ENCODE measurements at regions not wholly inside any gene's neighbourhood (a gene's known extent, or its start where the extent isn't known, plus 50 kb on each side); places are given as distances from the start of the nearest gene placed in this dataset.

GRCh38 chr1:175802407-175803123 lies 59.2 kb upstream of the TNR start:
- Histone ChIP-seq H3K4me3 (ENCODE audit: extremely low read depth in 1 of 4, insufficient read depth in 2 of 4, low read depth in 3 of 4, low read length in 4 of 4) (no peak overlapping the region), H4K5ac (ENCODE audit: insufficient read length, low read depth, low read length) (no peak overlapping the region), H3K23me2 (ENCODE audit: low read depth, low read length) (0 out of 2 replicates have a peak, but pooled peaks cover 1% of the 10 kb centered on the region), H3K56ac (replicated peaks; ENCODE audit: insufficient read length, low read depth, low read length) (no peak overlapping the region), H2BK12ac (ENCODE audit: low read depth, low read length) (no peak overlapping the region), H3K36me3 (ENCODE audit: control insufficient read depth in 2 of 4, insufficient read depth in 4 of 4, low read length in 3 of 4) (no peaks in the 10 kb centered on the region), H2AFZ (ENCODE audit: low read length) (0 out of 2 replicates have a peak overlapping the region, but pooled peaks have one; percentile 13), H2BK120ac (replicated peaks; ENCODE audit: low read depth, low read length) (no peak overlapping the region), H3K27me3 (replicated peaks in 1 of 4; ENCODE audit: control insufficient read depth in 3 of 4, extremely low read depth in 1 of 4, insufficient read depth in 3 of 4, low read length in 3 of 4) (no peaks in the 10 kb centered on the region; a peak in 2 of 7 replicates), H2AK5ac (ENCODE audit: low read depth, low read length) (no peak overlapping the region), H2BK15ac (ENCODE audit: low read length) (no peak overlapping the region), H3K18ac (ENCODE audit: extremely low read depth, low read length) (no peak overlapping the region; the same call in 1 of the 2 replicates), H3K4me1 (replicated peaks in 1 of 4; ENCODE audit: control insufficient read depth in 3 of 4, insufficient read depth in 4 of 4, low read length in 3 of 4) (peaks cover 0 to 1% (median 0%) of the 10 kb centered on the region in 4 experiments; a peak in 1 of 7 replicates), H3K27ac (ENCODE audit: low read depth, low read length) (no peak overlapping the region), H3K79me2 (ENCODE audit: control insufficient read depth in 1 of 2, insufficient read depth in 2 of 2, low read length in 2 of 2) (no peaks in the 10 kb centered on the region), H3K79me1 (ENCODE audit: low read depth, low read length) (no peaks in the 10 kb centered on the region), H3K4me2 (ENCODE audit: insufficient read depth in 1 of 2, low read depth in 2 of 2, low read length in 2 of 2) (no peak overlapping the region), H3K4ac (replicated peaks; ENCODE audit: insufficient read length, low read depth, low read length) (no peak overlapping the region), H2BK20ac (ENCODE audit: low read length) (no peak overlapping the region), H4K91ac (replicated peaks; ENCODE audit: insufficient read length, low read length) (no peak overlapping the region), H2BK5ac (ENCODE audit: low read depth, low read length) (no peak overlapping the region), H3K14ac (ENCODE audit: insufficient read length) (no peak overlapping the region), H3K9me3 (ENCODE audit: insufficient read depth in 2 of 2, low read depth in 1 of 2, low read length in 1 of 2) (no peaks in the 10 kb centered on the region), H3K9ac (replicated peaks in 1 of 4; ENCODE audit: extremely low read depth in 1 of 4, low read depth in 3 of 4, low read length in 3 of 4) (no peak overlapping the region), H3K23ac (ENCODE audit: insufficient read length) (no peak overlapping the region), H4K8ac (ENCODE audit: extremely low read depth, insufficient read depth, low read length) (no peak overlapping the region), H4K20me1 (replicated peaks in 1 of 2; ENCODE audit: control insufficient read depth in 1 of 2, insufficient read depth in 2 of 2, low read length in 2 of 2) (no peaks in the 10 kb centered on the region)
- DNase-seq (ENCODE audit: low read depth in 1 of 2, low spot score in 2 of 2), result no peak
- 84% methylated on average over 10 of the region's 10 CpGs; no CpG with 5 or more reads in 1 of the 2 experiments for WGBS, 2 experiments (ENCODE audit: extremely low coverage in 1 of 2, insufficient coverage in 1 of 2, insufficient read length in 1 of 2, insufficient replicate concordance in 2 of 2, low coverage in 1 of 2, low lambda C conversion rate in 2 of 2, missing lambda C conversion rate in 1 of 2)
- ChIA-PET CTCF (ENCODE audit: partially characterized antibody) (interaction anchor here (0.8 to 2.4 kb wide), 8 partner anchors 8 to 258 kb away, joined by 3 to 12 read pairs (median 4); no protein-coding TSS in a partner anchor), POLR2A (ENCODE audit: partially characterized antibody) (no interaction called here)
- no peak for FAIRE-seq
- TF ChIP-seq ATF3 (IDR thresholded peaks at IDR 0.05; ENCODE audit: insufficient read depth, low read depth, low read length), result no peak
- TF ChIP-seq RAD21 (IDR thresholded peaks at IDR 0.05 in 1 of 2, conservative IDR thresholded peaks at IDR 0.05 in 1 of 2; ENCODE audit: low read depth in 2 of 2, low read length in 2 of 2), result peak; percentile 4 to 23; a peak in 2 of 4 replicates
- TF ChIP-seq EZH2 (IDR thresholded peaks at IDR 0.05; ENCODE audit: low read depth, low read length, severe bottlenecking), result no peak
- no peak for TF ChIP-seq POLR2AphosphoS5 (IDR thresholded peaks at IDR 0.05; ENCODE audit: low read depth, low read length)
- TF ChIP-seq TCF12 (IDR thresholded peaks at IDR 0.05; ENCODE audit: low read depth, low read length), result no peak
- peak in 2 of 3 experiments; percentile 29 to 33; a peak in 2 of 4 replicates for TF ChIP-seq CTCF (IDR thresholded peaks at IDR 0.05; ENCODE audit: control extremely low read depth in 1 of 3, insufficient read depth in 1 of 3, low read depth in 1 of 3, low read length in 3 of 3)
- TF ChIP-seq RFX5 (IDR thresholded peaks at IDR 0.05; ENCODE audit: borderline replicate concordance, low read depth, low read length), result no peak
- no peak for TF ChIP-seq JUND (IDR thresholded peaks at IDR 0.05; ENCODE audit: low read length)
- no peak for TF ChIP-seq SIX5 (IDR thresholded peaks at IDR 0.05; ENCODE audit: low read depth, low read length)
